Astrocyte (in vitro differentiated cells and primary cell): ENCODE measurements at regions not wholly inside any gene's neighbourhood (a gene's known extent, or its start where the extent isn't known, plus 50 kb on each side); places are given as distances from the start of the nearest gene placed in this dataset.

ENCODE experiments used
- DNase-seq: peaks from one replicate; pipeline ENCODE4 v3.0.0-alpha.2; 2010; ENCODE audit warnings: low read depth
- FAIRE-seq: peaks from 2 replicates; lab custom pipeline; 2011; peaks lifted over from hg19 to GRCh38; lab: Jason Lieb, UNC
- H2AFZ ChIP-seq: 2 replicates; pipeline ENCODE4 v1.6.0; 2012; ENCODE audit warnings: low read depth, low read length, inconsistent platforms
- H3K27ac ChIP-seq: 2 replicates; pipeline ENCODE4 v1.5.1; 2011; ENCODE audit warnings: low read depth, low read length, inconsistent platforms
- H3K27me3 ChIP-seq: 2 replicates; pipeline ENCODE4 v1.6.0; 2011; ENCODE audit warnings: low read length, inconsistent platforms; ENCODE audit not compliant: insufficient read depth
- H3K36me3 ChIP-seq: 2 replicates; pipeline ENCODE4 v1.5.1; 2011; ENCODE audit warnings: low read length, inconsistent platforms; ENCODE audit not compliant: insufficient read depth
- H3K4me1 ChIP-seq: 2 replicates; pipeline ENCODE4 v1.5.1; 2011; ENCODE audit warnings: low read length, inconsistent platforms; ENCODE audit not compliant: insufficient read depth
- H3K4me2 ChIP-seq: 2 replicates; pipeline ENCODE4 v1.6.0; 2012; ENCODE audit warnings: low read length, inconsistent platforms
- H3K4me3 ChIP-seq: 2 replicates; pipeline ENCODE4 v1.5.1; 2011; ENCODE audit warnings: low read depth, mild to moderate bottlenecking, low read length, inconsistent platforms; ENCODE audit not compliant: insufficient read depth
- H3K79me2 ChIP-seq: 2 replicates; pipeline ENCODE4 v1.6.0; 2012; ENCODE audit warnings: mild to moderate bottlenecking, low read length, inconsistent platforms; ENCODE audit not compliant: insufficient read depth
- H3K9ac ChIP-seq: 2 replicates; pipeline ENCODE4 v1.6.0; 2012; ENCODE audit warnings: mild to moderate bottlenecking, low read length, inconsistent platforms
- H3K9me3 ChIP-seq: 2 replicates; pipeline ENCODE4 v1.5.1; 2012; ENCODE audit warnings: low read depth, mild to moderate bottlenecking, low read length, inconsistent platforms; ENCODE audit not compliant: insufficient read depth
- H4K20me1 ChIP-seq: 2 replicates; pipeline ENCODE4 v1.6.0; 2012; ENCODE audit warnings: low read length, inconsistent platforms; ENCODE audit not compliant: insufficient read depth
- H3K27ac Mint-ChIP-seq: one replicate; pipeline ENCODE4 v1.8.0; 2021; ENCODE audit warnings: mild to moderate bottlenecking, mixed read lengths; ENCODE audit not compliant: unreplicated experiment
- H3K27me3 Mint-ChIP-seq: one replicate; pipeline ENCODE4 v1.8.0; 2021; ENCODE audit warnings: low read depth, mixed read lengths; ENCODE audit not compliant: unreplicated experiment
- H3K36me3 Mint-ChIP-seq: one replicate; pipeline ENCODE4 v1.8.0; 2021; ENCODE audit warnings: low read depth, mixed read lengths; ENCODE audit not compliant: unreplicated experiment
- H3K4me1 Mint-ChIP-seq: one replicate; pipeline ENCODE4 v1.8.0; 2021; ENCODE audit warnings: low read depth, mixed read lengths; ENCODE audit not compliant: unreplicated experiment
- H3K4me3 Mint-ChIP-seq: one replicate; pipeline ENCODE4 v1.8.0; 2021; ENCODE audit warnings: mild to moderate bottlenecking, moderate library complexity, mixed read lengths; ENCODE audit not compliant: unreplicated experiment
- H3K9me3 Mint-ChIP-seq: one replicate; pipeline ENCODE4 v1.8.0; 2021; ENCODE audit warnings: mild to moderate bottlenecking, mixed read lengths; ENCODE audit not compliant: unreplicated experiment
- CTCF ChIP-seq: IDR thresholded peaks from 2 replicates; pipeline ENCODE4 v1.5.1; 2011; ENCODE audit warnings: low read depth, mild to moderate bottlenecking, inconsistent platforms, low read length, moderate library complexity; ENCODE audit not compliant: insufficient read depth
- EZH2 ChIP-seq: IDR thresholded peaks from 2 replicates; pipeline ENCODE4 v1.6.1; 2012; ENCODE audit warnings: mild to moderate bottlenecking, low read length, inconsistent platforms; ENCODE audit not compliant: insufficient read depth

- Histone ChIP-seq H3K79me2 (no peaks in the 10 kb centered on the region), H3K36me3 (no peaks in the 10 kb centered on the region), H3K4me3 (no peak overlapping the region), H4K20me1 (no peaks in the 10 kb centered on the region), H3K27ac (no peak overlapping the region), H3K4me2 (no peak overlapping the region), H3K27me3 (no peaks in the 10 kb centered on the region), H3K9me3 (no peaks in the 10 kb centered on the region), H3K4me1 (no peaks in the 10 kb centered on the region), H2AFZ (no peak overlapping the region), H3K9ac (no peak overlapping the region)
- FAIRE-seq (no peak), DNase-seq (no peak)
- Mint-ChIP-seq H3K9me3 (peaks cover 3% of the 10 kb centered on the region), H3K36me3 (peaks cover 3% of the 10 kb centered on the region), H3K27ac (no peak overlapping the region), H3K4me1 (peaks cover 4% of the 10 kb centered on the region), H3K4me3 (no peak overlapping the region), H3K27me3 (peaks cover 2% of the 10 kb centered on the region)
- no peak for TF ChIP-seq CTCF
- no peak for TF ChIP-seq EZH2
Measured at GRCh38 chr9:24118190-24118589, 292.1 kb upstream of the ELAVL2 start.

- Histone ChIP-seq H2AFZ (no peak overlapping the region), H3K4me3 (no peak overlapping the region), H4K20me1 (no peaks in the 10 kb centered on the region), H3K4me1 (no peaks in the 10 kb centered on the region), H3K27me3 (no peaks in the 10 kb centered on the region), H3K9ac (no peak overlapping the region), H3K27ac (no peak overlapping the region), H3K4me2 (no peak overlapping the region), H3K79me2 (no peaks in the 10 kb centered on the region), H3K36me3 (no peaks in the 10 kb centered on the region), H3K9me3 (peaks cover 5% of the 10 kb centered on the region)
- no peaks in the 10 kb centered on the region for H3K36me3 Mint-ChIP-seq
- DNase-seq (no peak), FAIRE-seq (no peak)
- H3K4me3 Mint-ChIP-seq: no peak overlapping the region
- H3K9me3 Mint-ChIP-seq: peaks cover 3% of the 10 kb centered on the region
- TF ChIP-seq CTCF (no peak), EZH2 (no peak)
- H3K27me3 Mint-ChIP-seq: no peaks in the 10 kb centered on the region
- H3K4me1 Mint-ChIP-seq: peaks cover 6% of the 10 kb centered on the region
- no peak overlapping the region for H3K27ac Mint-ChIP-seq
Measured at GRCh38 chr9:24096756-24097155, 270.7 kb upstream of the ELAVL2 start.

GRCh38 chr9:24095246-24095645 lies 269.2 kb upstream of the ELAVL2 start:
- Histone ChIP-seq H3K36me3 (no peaks in the 10 kb centered on the region), H4K20me1 (no peaks in the 10 kb centered on the region), H3K4me3 (no peak overlapping the region), H3K9me3 (peaks cover 5% of the 10 kb centered on the region), H3K9ac (no peak overlapping the region), H3K27me3 (no peaks in the 10 kb centered on the region), H3K4me1 (no peaks in the 10 kb centered on the region), H2AFZ (no peak overlapping the region), H3K79me2 (no peaks in the 10 kb centered on the region), H3K27ac (no peak overlapping the region), H3K4me2 (no peak overlapping the region)
- no peak overlapping the region for H3K4me3 Mint-ChIP-seq
- FAIRE-seq: no peak
- H3K9me3 Mint-ChIP-seq: peaks cover 3% of the 10 kb centered on the region
- no peak for TF ChIP-seq CTCF
- no peak for TF ChIP-seq EZH2
- H3K27me3 Mint-ChIP-seq: no peaks in the 10 kb centered on the region
- peaks cover 6% of the 10 kb centered on the region for H3K4me1 Mint-ChIP-seq
- H3K27ac Mint-ChIP-seq: no peak overlapping the region
- no peaks in the 10 kb centered on the region for H3K36me3 Mint-ChIP-seq
- DNase-seq: no peak
